ENCODE measurements at regions not wholly inside any gene's neighbourhood (a gene's known extent, or its start where the extent isn't known, plus 50 kb on each side); places are given as distances from the start of the nearest gene placed in this dataset.
A peak's percentile ranks its signal among the peaks of the same experiment; 100 is the strongest.
"Not testable (repeated sequence)": the region's sequence is repeated elsewhere in the genome, so short reads cannot be mapped to it uniquely, and the experiment has no call there.

DNA sequence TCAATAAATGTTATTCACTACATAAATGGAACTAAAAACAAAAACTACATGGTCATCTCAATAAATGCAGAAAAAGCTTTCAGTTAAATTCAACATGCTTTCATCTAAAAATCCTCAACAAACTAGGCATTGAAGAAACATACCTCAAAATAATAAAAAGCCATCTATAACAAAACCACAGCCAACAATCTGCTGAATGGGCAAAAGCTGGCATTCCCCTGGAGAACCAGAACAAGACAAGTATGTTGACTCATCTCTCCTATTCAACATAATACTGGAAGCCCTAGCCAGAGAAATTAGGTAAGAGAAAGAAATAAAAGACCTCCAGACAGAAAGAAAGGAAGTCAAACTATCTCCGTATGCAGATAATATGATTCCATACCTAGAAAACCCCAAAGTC lies 759.9 kb downstream of the EPHA3 start:
- DNase-seq = no peak
- H3K27me3 ChIP-seq (ENCODE audit: control insufficient read depth, insufficient read depth, low read length) = no peaks in the 10 kb centered on the region
- no peaks in the 10 kb centered on the region for H3K36me3 ChIP-seq (replicated peaks; ENCODE audit: control insufficient read depth, insufficient read depth, low read length)
- no peak overlapping the region for H3K4me3 ChIP-seq (ENCODE audit: insufficient read depth, low read depth, low read length)

DNA sequence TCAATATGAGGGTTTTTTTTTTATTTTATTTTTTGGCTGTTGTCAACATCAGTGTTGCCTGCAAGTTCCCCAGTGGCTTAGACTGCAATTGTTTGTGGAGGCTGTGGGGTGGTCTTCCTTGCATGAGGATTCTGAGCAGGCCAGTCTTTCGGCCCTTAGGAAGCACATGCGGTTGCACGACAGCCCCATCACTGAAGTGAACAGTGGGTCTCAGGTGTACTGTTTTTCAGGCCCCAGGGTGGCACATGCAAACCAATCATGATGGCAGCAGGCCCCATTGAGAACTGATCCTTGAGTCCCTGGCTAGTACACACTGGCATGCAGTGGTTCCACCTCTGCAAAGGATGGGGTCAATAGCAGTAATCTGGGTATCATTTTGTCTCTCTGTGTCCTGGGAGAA lies 768.7 kb downstream of the EPHA3 start:
- H3K36me3 ChIP-seq (replicated peaks; ENCODE audit: control insufficient read depth, insufficient read depth, low read length) = no peaks in the 10 kb centered on the region

GRCh38 chr3:89877230-89877629 lies 769.8 kb downstream of the EPHA3 start:
- Histone ChIP-seq H3K4me3 (ENCODE audit: insufficient read depth, low read depth, low read length) (no peak overlapping the region), H3K36me3 (replicated peaks; ENCODE audit: control insufficient read depth, insufficient read depth, low read length) (no peaks in the 10 kb centered on the region), H3K27me3 (ENCODE audit: control insufficient read depth, insufficient read depth, low read length) (no peaks in the 10 kb centered on the region; the same call in 1 of the 2 replicates)
- DNase-seq = no peak

More for the DNA sequence above, 768.7 kb downstream of the EPHA3 start:
- H3K4me3 ChIP-seq (ENCODE audit: insufficient read depth, low read depth, low read length) = no peak overlapping the region
- no peak for DNase-seq
- H3K27me3 ChIP-seq (ENCODE audit: control insufficient read depth, insufficient read depth, low read length) = no peaks in the 10 kb centered on the region; the same call in 1 of the 2 replicates

DNA sequence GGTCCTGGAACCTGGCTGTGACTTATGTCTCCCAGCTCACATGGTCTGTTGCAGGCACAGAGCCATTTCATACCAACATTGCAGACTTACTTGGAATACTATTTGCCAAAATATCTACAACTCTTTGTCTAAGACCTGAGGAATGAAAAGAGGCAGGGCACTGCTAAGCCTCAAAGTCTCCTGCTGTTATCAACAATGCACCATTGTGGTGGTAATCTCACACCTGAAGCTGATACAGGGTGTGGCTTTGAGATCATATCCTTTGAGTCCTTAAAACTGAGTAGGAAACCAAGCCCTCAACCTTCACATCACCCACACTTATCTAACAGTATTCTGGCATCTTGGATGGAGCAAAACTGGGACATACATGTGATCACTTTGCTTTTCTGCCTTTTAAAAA lies 782.0 kb downstream of the EPHA3 start:
- Histone ChIP-seq H3K27me3 (ENCODE audit: control insufficient read depth, insufficient read depth, low read length) (no peaks in the 10 kb centered on the region), H3K36me3 (replicated peaks; ENCODE audit: control insufficient read depth, insufficient read depth, low read length) (no peaks in the 10 kb centered on the region), H3K4me3 (ENCODE audit: insufficient read depth, low read depth, low read length) (no peak overlapping the region)
- peak; percentile 23 for DNase-seq

DNA sequence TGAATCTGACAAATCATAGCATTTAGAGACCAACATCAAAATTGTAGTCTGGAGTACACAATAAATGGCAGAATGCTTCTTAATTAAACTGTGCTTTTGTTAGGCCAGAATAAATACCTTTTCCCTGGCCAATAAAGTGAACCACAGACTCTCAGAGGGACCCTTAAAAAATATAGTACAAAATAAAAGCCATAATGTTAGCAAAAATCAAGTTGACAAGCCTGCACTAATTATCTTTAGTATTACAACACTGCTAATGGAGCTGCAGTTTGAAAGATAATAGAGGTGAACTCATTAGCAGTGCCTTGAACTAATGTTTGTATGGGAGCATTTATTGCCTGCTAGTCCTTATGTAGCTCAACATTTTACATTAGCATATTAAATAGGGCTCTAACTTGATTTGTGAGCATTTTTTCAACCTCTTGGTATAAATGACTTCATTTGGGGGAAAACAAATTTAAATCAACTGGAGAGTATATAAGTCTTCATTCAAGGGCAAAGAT lies 801.3 kb downstream of the EPHA3 start:
- Histone ChIP-seq H3K4me3 (ENCODE audit: insufficient read depth, low read depth, low read length) (no peak overlapping the region), H3K27me3 (ENCODE audit: control insufficient read depth, insufficient read depth, low read length) (no peaks in the 10 kb centered on the region), H3K36me3 (replicated peaks; ENCODE audit: control insufficient read depth, insufficient read depth, low read length) (no peaks in the 10 kb centered on the region)
- no peak for DNase-seq

DNA sequence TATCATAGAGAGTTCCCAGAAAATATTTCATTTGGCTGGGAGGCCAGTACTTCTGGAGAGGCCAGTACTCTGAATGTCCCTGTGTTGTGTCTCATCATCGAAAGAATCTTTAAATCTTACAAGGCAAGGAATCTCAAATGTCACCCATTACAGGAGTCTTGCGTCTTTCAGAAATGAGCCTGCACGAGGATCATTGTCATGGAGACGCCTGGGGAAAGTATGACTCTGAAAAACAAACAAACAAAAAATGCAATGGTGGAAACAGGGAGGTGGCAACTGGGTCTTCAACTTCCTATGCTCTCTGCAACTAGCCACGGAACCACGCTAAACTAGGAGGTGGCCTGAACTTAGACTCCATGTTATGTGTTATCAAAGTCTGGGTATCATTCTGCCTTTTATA lies 804.6 kb downstream of the EPHA3 start:
- DNase-seq = no peak
- Histone ChIP-seq H3K4me3 (ENCODE audit: insufficient read depth, low read depth, low read length) (no peak overlapping the region), H3K27me3 (ENCODE audit: control insufficient read depth, insufficient read depth, low read length) (no peaks in the 10 kb centered on the region), H3K36me3 (replicated peaks; ENCODE audit: control insufficient read depth, insufficient read depth, low read length) (no peaks in the 10 kb centered on the region)

- no peak overlapping the region for H3K4me3 ChIP-seq (ENCODE audit: insufficient read depth, low read depth, low read length)
- DNase-seq = no peak
- H3K27me3 ChIP-seq (ENCODE audit: control insufficient read depth, insufficient read depth, low read length) = no peaks in the 10 kb centered on the region
- H3K36me3 ChIP-seq (replicated peaks; ENCODE audit: control insufficient read depth, insufficient read depth, low read length) = no peaks in the 10 kb centered on the region
Measured at GRCh38 chr3:89923921-89924610, 816.6 kb downstream of the EPHA3 start.

DNA sequence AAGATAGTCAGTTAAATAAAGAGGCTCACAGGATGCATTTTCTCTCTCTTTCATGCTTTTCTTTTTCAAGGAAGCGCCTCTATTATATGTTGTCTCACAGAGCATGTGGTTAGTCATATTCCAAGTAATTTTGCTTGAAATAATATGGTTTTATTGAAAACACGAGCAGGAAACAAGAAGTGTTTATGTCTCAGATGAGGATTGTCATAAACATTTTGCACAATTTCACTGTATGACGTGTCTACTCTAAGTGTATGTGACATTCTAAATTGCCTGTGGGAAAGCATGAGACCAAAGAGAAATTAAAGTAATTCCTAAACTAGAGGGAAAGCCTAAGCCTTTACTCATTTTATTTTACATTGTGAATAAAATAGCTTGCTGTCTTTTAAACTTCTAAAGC lies 818.6 kb downstream of the EPHA3 start:
- no peak overlapping the region for H3K4me3 ChIP-seq (ENCODE audit: insufficient read depth, low read depth, low read length)
- no peaks in the 10 kb centered on the region for H3K36me3 ChIP-seq (replicated peaks; ENCODE audit: control insufficient read depth, insufficient read depth, low read length)
- H3K27me3 ChIP-seq (ENCODE audit: control insufficient read depth, insufficient read depth, low read length) = no peaks in the 10 kb centered on the region
- DNase-seq = no peak

DNA sequence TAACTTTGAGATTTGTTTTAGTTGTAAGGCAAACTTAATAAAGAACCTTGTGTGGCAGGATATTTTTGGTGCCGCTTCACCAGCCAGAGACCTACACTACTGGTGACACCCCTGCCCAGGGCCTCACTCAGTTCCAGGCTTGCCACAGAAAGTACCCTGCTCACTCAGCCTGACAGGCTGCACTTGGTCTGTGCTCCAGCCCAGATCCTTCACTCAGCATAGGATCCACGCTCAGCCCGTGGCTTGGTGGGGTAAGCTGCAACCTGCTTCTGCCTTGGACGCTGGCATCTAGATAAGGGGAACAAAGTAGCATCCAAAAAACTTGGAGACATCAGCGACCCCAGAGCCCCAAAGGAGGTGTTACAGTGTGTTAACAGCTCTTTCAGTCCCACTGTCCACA lies 825.5 kb downstream of the EPHA3 start:
- Histone ChIP-seq H3K4me3 (ENCODE audit: insufficient read depth, low read depth, low read length) (no peak overlapping the region), H3K27me3 (ENCODE audit: control insufficient read depth, insufficient read depth, low read length) (no peaks in the 10 kb centered on the region), H3K36me3 (replicated peaks; ENCODE audit: control insufficient read depth, insufficient read depth, low read length) (no peaks in the 10 kb centered on the region)
- DNase-seq = no peak

- not testable (repeated sequence) for H3K27me3 ChIP-seq (ENCODE audit: control insufficient read depth, insufficient read depth, low read length); H3K36me3 ChIP-seq (replicated peaks; ENCODE audit: control insufficient read depth, insufficient read depth, low read length); H3K4me3 ChIP-seq (ENCODE audit: insufficient read depth, low read depth, low read length); DNase-seq
Measured at GRCh38 chr3:89944461-89944860, 837.0 kb downstream of the EPHA3 start.

- Histone ChIP-seq H3K4me3 (ENCODE audit: insufficient read depth, low read depth, low read length) (no peak overlapping the region), H3K27me3 (ENCODE audit: control insufficient read depth, insufficient read depth, low read length) (no peaks in the 10 kb centered on the region), H3K36me3 (replicated peaks; ENCODE audit: control insufficient read depth, insufficient read depth, low read length) (no peaks in the 10 kb centered on the region)
- no peak for DNase-seq
Measured at GRCh38 chr3:89946884-89947283, 839.5 kb downstream of the EPHA3 start.

DNA sequence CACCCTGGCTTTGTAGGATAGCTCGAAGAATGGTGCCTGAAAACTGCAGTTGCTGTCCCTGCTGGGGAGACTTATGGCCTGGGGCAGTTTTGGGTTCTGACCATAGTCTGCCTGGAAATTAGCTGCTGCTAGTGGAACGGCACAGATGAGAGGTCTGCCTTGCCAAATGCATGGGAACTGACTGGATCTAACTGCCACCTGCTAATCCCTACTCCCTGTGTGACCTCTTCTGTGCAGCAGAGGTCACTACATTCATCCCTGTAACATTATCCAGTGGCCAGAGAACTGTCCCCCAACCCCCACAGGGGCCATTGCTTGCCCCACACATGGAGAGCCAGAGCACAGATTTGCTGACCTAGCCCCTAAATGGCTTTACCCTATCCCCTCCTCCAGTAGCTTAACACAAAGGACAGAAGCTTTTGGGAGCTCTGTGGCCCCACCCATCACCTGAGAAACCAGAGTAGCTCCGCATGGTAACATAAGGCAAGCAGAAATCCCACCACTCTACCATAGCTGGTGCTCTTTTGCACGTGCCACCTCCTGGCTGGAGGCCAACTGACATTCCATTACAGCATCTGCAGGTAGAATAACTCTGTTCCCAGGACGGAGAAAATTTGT lies 840.0 kb downstream of the EPHA3 start:
- Histone ChIP-seq H3K4me3 (ENCODE audit: insufficient read depth, low read depth, low read length) (no peak overlapping the region), H3K27me3 (ENCODE audit: control insufficient read depth, insufficient read depth, low read length) (no peaks in the 10 kb centered on the region), H3K36me3 (replicated peaks; ENCODE audit: control insufficient read depth, insufficient read depth, low read length) (no peaks in the 10 kb centered on the region)
- peak; percentile 15 for DNase-seq

GRCh38 chr3:89948008-89948407 lies 840.6 kb downstream of the EPHA3 start:
- H3K27me3 ChIP-seq (ENCODE audit: control insufficient read depth, insufficient read depth, low read length) = no peaks in the 10 kb centered on the region
- no peak overlapping the region for H3K4me3 ChIP-seq (ENCODE audit: insufficient read depth, low read depth, low read length)
- H3K36me3 ChIP-seq (replicated peaks; ENCODE audit: control insufficient read depth, insufficient read depth, low read length) = no peaks in the 10 kb centered on the region
- DNase-seq = no peak

DNA sequence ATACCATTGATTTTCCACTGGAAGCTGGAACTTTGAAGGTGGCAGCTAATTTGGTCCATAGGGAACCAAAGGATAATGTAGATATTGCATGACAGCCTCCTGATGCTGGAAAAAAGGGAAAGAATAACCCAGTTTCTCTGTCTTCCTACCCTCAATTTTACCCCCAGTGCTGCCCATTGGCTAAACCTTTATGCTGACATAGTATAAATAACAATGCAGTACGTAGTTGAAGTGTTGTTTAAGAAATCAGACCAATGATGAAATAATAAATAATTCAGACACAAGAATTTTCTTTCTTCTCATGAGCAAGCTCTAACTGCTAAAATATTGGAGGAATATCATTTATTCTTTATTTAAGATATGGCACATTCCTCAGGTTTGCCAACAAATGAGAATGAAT lies 843.4 kb downstream of the EPHA3 start:
- no peaks in the 10 kb centered on the region for H3K27me3 ChIP-seq (ENCODE audit: control insufficient read depth, insufficient read depth, low read length)
- no peaks in the 10 kb centered on the region for H3K36me3 ChIP-seq (replicated peaks; ENCODE audit: control insufficient read depth, insufficient read depth, low read length)
- H3K4me3 ChIP-seq (ENCODE audit: insufficient read depth, low read depth, low read length) = no peak overlapping the region
- DNase-seq = no peak

GRCh38 chr3:89954137-89954536 lies 846.7 kb downstream of the EPHA3 start:
- DNase-seq = no peak
- Histone ChIP-seq H3K36me3 (replicated peaks; ENCODE audit: control insufficient read depth, insufficient read depth, low read length) (no peaks in the 10 kb centered on the region), H3K4me3 (ENCODE audit: insufficient read depth, low read depth, low read length) (no peak overlapping the region), H3K27me3 (ENCODE audit: control insufficient read depth, insufficient read depth, low read length) (no peaks in the 10 kb centered on the region)
